ENCODE measurements at regions not wholly inside any gene's neighbourhood (a gene's known extent, or its start where the extent isn't known, plus 50 kb on each side); places are given as distances from the start of the nearest gene placed in this dataset.

- POLR2A ChIA-PET (ENCODE audit: partially characterized antibody) = no interaction called here
- Histone ChIP-seq H3K4me3 (ENCODE audit: extremely low read depth in 1 of 4, insufficient read depth in 2 of 4, low read depth in 3 of 4, low read length in 4 of 4) (no peak overlapping the region), H3K56ac (replicated peaks; ENCODE audit: insufficient read length, low read depth, low read length) (no peak overlapping the region), H2AFZ (ENCODE audit: low read length) (no peak overlapping the region), H2AK5ac (ENCODE audit: low read depth, low read length) (no peak overlapping the region), H3K36me3 (ENCODE audit: control insufficient read depth in 2 of 4, insufficient read depth in 4 of 4, low read length in 3 of 4) (no peaks in the 10 kb centered on the region), H4K8ac (ENCODE audit: extremely low read depth, insufficient read depth, low read length) (no peak overlapping the region), H3K9me3 (ENCODE audit: insufficient read depth in 2 of 2, low read depth in 1 of 2, low read length in 1 of 2) (no peaks in the 10 kb centered on the region), H2BK120ac (replicated peaks; ENCODE audit: low read depth, low read length) (no peak overlapping the region), H3K4me2 (ENCODE audit: insufficient read depth in 1 of 2, low read depth in 2 of 2, low read length in 2 of 2) (no peak overlapping the region), H4K5ac (ENCODE audit: insufficient read length, low read depth, low read length) (no peak overlapping the region), H3K9ac (replicated peaks in 1 of 4; ENCODE audit: extremely low read depth in 1 of 4, low read depth in 3 of 4, low read length in 3 of 4) (no peak overlapping the region), H3K79me1 (ENCODE audit: low read depth, low read length) (no peaks in the 10 kb centered on the region), H4K20me1 (replicated peaks in 1 of 2; ENCODE audit: control insufficient read depth in 1 of 2, insufficient read depth in 2 of 2, low read length in 2 of 2) (no peaks in the 10 kb centered on the region), H3K18ac (ENCODE audit: extremely low read depth, low read length) (no peak overlapping the region), H2BK15ac (ENCODE audit: low read length) (no peak overlapping the region), H3K23me2 (ENCODE audit: low read depth, low read length) (no peaks in the 10 kb centered on the region; the same call in 1 of the 2 replicates), H2BK12ac (ENCODE audit: low read depth, low read length) (no peak overlapping the region), H3K27me3 (replicated peaks in 1 of 4; ENCODE audit: control insufficient read depth in 3 of 4, extremely low read depth in 1 of 4, insufficient read depth in 3 of 4, low read length in 3 of 4) (no peaks in the 10 kb centered on the region), H3K4ac (replicated peaks; ENCODE audit: insufficient read length, low read depth, low read length) (no peak overlapping the region), H3K14ac (ENCODE audit: insufficient read length) (no peak overlapping the region), H2BK20ac (ENCODE audit: low read length) (no peak overlapping the region), H3K27ac (ENCODE audit: low read depth, low read length) (no peak overlapping the region), H2BK5ac (ENCODE audit: low read depth, low read length) (no peak overlapping the region), H3K23ac (ENCODE audit: insufficient read length) (no peak overlapping the region), H3K4me1 (replicated peaks in 1 of 4; ENCODE audit: control insufficient read depth in 3 of 4, insufficient read depth in 4 of 4, low read length in 3 of 4) (no peaks in the 10 kb centered on the region), H4K91ac (replicated peaks; ENCODE audit: insufficient read length, low read length) (no peak overlapping the region), H3K79me2 (ENCODE audit: control insufficient read depth in 1 of 2, insufficient read depth in 2 of 2, low read length in 2 of 2) (no peaks in the 10 kb centered on the region)
- no peak for DNase-seq (ENCODE audit: low read depth in 1 of 2, low spot score in 2 of 2)
- CTCF ChIA-PET (ENCODE audit: partially characterized antibody) = interaction anchor here (1.3 kb wide), 1 partner anchor 27 kb away, joined by 3 read pairs; no protein-coding TSS in a partner anchor
- 89% methylated on average over 5 of the region's 5 CpGs; no CpG with 5 or more reads in 1 of the 2 experiments for WGBS, 2 experiments (ENCODE audit: extremely low coverage in 1 of 2, insufficient coverage in 1 of 2, insufficient read length in 1 of 2, insufficient replicate concordance in 2 of 2, low coverage in 1 of 2, low lambda C conversion rate in 2 of 2, missing lambda C conversion rate in 1 of 2)
- FAIRE-seq = no peak
- no peak for TF ChIP-seq TAF1 (IDR thresholded peaks at IDR 0.05; ENCODE audit: low read depth, low read length)
- TF ChIP-seq YY1 (IDR thresholded peaks at IDR 0.05; ENCODE audit: low read depth, low read length) = no peak
Measured at GRCh38 chr6:19753826-19754225, 83.3 kb upstream of the ID4 start.

All from H1 (cell line).